DND-41 (cell line): ENCODE measurements at regions not wholly inside any gene's neighbourhood (a gene's known extent, or its start where the extent isn't known, plus 50 kb on each side); places are given as distances from the start of the nearest gene placed in this dataset.
"Not testable (repeated sequence)": the region's sequence is repeated elsewhere in the genome, so short reads cannot be mapped to it uniquely, and the experiment has no call there.

Experiments
- ATAC-seq: fragments of 200-7000 bp; cut with Tn5 transposase; 3 replicates; pipeline ENCODE4 v1.9.1; 2021; ENCODE audit warnings: low read depth; ENCODE audit not compliant: insufficient read depth
- DNase-seq: peaks from one replicate; pipeline ENCODE4 v3.0.0-alpha.2; 2020
- H2AFZ ChIP-seq: 2 replicates; pipeline ENCODE4 v1.6.0; 2012; ENCODE audit warnings: low read depth, low read length
- H3K27ac ChIP-seq: 2 replicates; pipeline ENCODE4 v1.5.1; 2012; ENCODE audit warnings: low read length, inconsistent platforms
- H3K27me3 ChIP-seq: fragments of 200-600 bp; sonication (generic); 2 replicates; pipeline ENCODE4 v1.6.0; 2012; ENCODE audit warnings: low read length, mild to moderate bottlenecking, inconsistent platforms; ENCODE audit not compliant: insufficient read depth, poor library complexity
- H3K36me3 ChIP-seq: 2 replicates; pipeline ENCODE4 v1.5.1; 2012; ENCODE audit warnings: low read length, inconsistent platforms; ENCODE audit not compliant: insufficient read depth
- H3K4me1 ChIP-seq: 2 replicates; pipeline ENCODE4 v1.5.1; 2012; ENCODE audit warnings: mild to moderate bottlenecking, low read length; ENCODE audit not compliant: insufficient read depth
- H3K4me2 ChIP-seq: 2 replicates; pipeline ENCODE4 v1.6.0; 2012; ENCODE audit warnings: mild to moderate bottlenecking, moderate library complexity, low read length, inconsistent platforms; ENCODE audit not compliant: insufficient read depth
- H3K4me3 ChIP-seq, 2 experiments: fragments of 200-600 bp in 1 of 2; shearing (Covaris generic) in 1 of 2; 2 replicates each; pipeline ENCODE4 v1.5.1; 2012 to 2016; ENCODE audit warnings: inconsistent platforms in 2 of 2, low read length in 2 of 2, mild to moderate bottlenecking in 2 of 2, low read depth in 1 of 2, moderate library complexity in 1 of 2
- H3K79me2 ChIP-seq: 2 replicates; pipeline ENCODE4 v1.6.0; 2012; ENCODE audit warnings: low read length, inconsistent platforms; ENCODE audit not compliant: insufficient read depth
- H3K9ac ChIP-seq: 2 replicates; pipeline ENCODE4 v1.6.0; 2012; ENCODE audit warnings: low read depth, mild to moderate bottlenecking, inconsistent platforms, low read length, moderate library complexity
- H3K9me3 ChIP-seq: 2 replicates; pipeline ENCODE4 v1.5.1; 2012; ENCODE audit warnings: low read length, moderate library complexity, mild to moderate bottlenecking, inconsistent platforms; ENCODE audit not compliant: insufficient read depth, severe bottlenecking
- H4K20me1 ChIP-seq: 2 replicates; pipeline ENCODE4 v1.6.0; 2012; ENCODE audit warnings: low read length; ENCODE audit not compliant: insufficient read depth

- H3K4me1 ChIP-seq, H3K36me3 ChIP-seq, H3K27me3 ChIP-seq, H4K20me1 ChIP-seq, H3K4me2 ChIP-seq, H3K79me2 ChIP-seq, H3K9me3 ChIP-seq, H2AFZ ChIP-seq, ATAC-seq, H3K9ac ChIP-seq, H3K4me3 ChIP-seq, H3K27ac ChIP-seq, DNase-seq: not testable (repeated sequence)
Observed at GRCh38 chrY:18866887-18867551, 93.5 kb upstream of the HSFY2 start.

GRCh38 chrY:18860856-18861255 lies 87.3 kb upstream of the HSFY2 start:
- not testable (repeated sequence) for H2AFZ ChIP-seq, ATAC-seq, H4K20me1 ChIP-seq

GRCh38 chrY:18858484-18859191 lies 85.1 kb upstream of the HSFY2 start:
- not testable (repeated sequence) for ATAC-seq, H3K4me1 ChIP-seq, H3K9ac ChIP-seq, H3K36me3 ChIP-seq, H3K27me3 ChIP-seq, H3K4me2 ChIP-seq, H3K79me2 ChIP-seq, H4K20me1 ChIP-seq, H3K9me3 ChIP-seq, DNase-seq, H2AFZ ChIP-seq, H3K27ac ChIP-seq, H3K4me3 ChIP-seq

More at GRCh38 chrY:18860856-18861255, 87.3 kb upstream of the HSFY2 start:
- H3K9ac ChIP-seq, H3K36me3 ChIP-seq, H3K27ac ChIP-seq, H3K9me3 ChIP-seq, H3K4me2 ChIP-seq, H3K4me3 ChIP-seq, H3K79me2 ChIP-seq, H3K27me3 ChIP-seq, H3K4me1 ChIP-seq, DNase-seq: not testable (repeated sequence)

GRCh38 chrY:18855184-18855583 lies 81.6 kb upstream of the HSFY2 start:
- not testable (repeated sequence) for H3K4me1 ChIP-seq, H3K9ac ChIP-seq, H3K4me2 ChIP-seq, H3K4me3 ChIP-seq, DNase-seq, H3K79me2 ChIP-seq, H3K36me3 ChIP-seq, ATAC-seq, H2AFZ ChIP-seq, H4K20me1 ChIP-seq, H3K9me3 ChIP-seq, H3K27ac ChIP-seq, H3K27me3 ChIP-seq

- not testable (repeated sequence) for DNase-seq, H2AFZ ChIP-seq, H3K4me3 ChIP-seq, H3K79me2 ChIP-seq, H3K9ac ChIP-seq, H3K4me1 ChIP-seq, H3K27ac ChIP-seq, H3K27me3 ChIP-seq, H4K20me1 ChIP-seq, H3K9me3 ChIP-seq, ATAC-seq, H3K4me2 ChIP-seq, H3K36me3 ChIP-seq
Observed at GRCh38 chrY:18853323-18853722, 79.8 kb upstream of the HSFY2 start.

- H2AFZ ChIP-seq, H3K9me3 ChIP-seq, H3K36me3 ChIP-seq, H3K79me2 ChIP-seq, DNase-seq, ATAC-seq, H3K9ac ChIP-seq, H3K27me3 ChIP-seq, H3K4me1 ChIP-seq, H3K4me3 ChIP-seq, H4K20me1 ChIP-seq, H3K27ac ChIP-seq, H3K4me2 ChIP-seq: not testable (repeated sequence)
Observed at GRCh38 chrY:18836643-18837042, 63.1 kb upstream of the HSFY2 start.
